Lung microvascular endothelial cell (primary cell): ENCODE measurements at regions not wholly inside any gene's neighbourhood (a gene's known extent, or its start where the extent isn't known, plus 50 kb on each side); places are given as distances from the start of the nearest gene placed in this dataset.
"Not testable (repeated sequence)": the region's sequence is repeated elsewhere in the genome, so short reads cannot be mapped to it uniquely, and the experiment has no call there.

ENCODE experiments used
- DNase-seq, 2 donors: peaks; one replicate each; pipeline versions ENCODE4 v3.0.0 to v3.0.0-alpha.2; 2010; ENCODE audit warnings: low read depth in 2 of 2

DNA sequence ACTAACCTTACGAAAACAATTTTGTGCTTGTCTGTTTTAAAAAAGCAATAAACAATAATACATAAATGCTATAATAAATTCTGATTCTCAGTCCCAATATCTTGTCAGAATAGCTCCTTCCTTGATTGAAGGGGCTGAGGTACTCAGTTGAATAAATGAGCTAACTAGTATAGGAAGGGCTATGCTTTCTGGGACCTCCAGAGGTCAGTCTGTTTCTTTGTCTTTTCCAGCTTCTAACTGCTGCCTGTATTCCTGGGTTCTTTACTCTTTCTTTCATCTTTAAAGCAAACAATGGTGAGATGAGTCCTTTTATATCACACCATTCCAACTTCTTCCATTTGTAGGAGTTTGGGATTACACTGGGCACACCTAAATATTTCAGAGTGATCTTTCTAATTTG lies 1297.0 kb upstream of the ATXN8OS start:
- no peak for DNase-seq

DNA sequence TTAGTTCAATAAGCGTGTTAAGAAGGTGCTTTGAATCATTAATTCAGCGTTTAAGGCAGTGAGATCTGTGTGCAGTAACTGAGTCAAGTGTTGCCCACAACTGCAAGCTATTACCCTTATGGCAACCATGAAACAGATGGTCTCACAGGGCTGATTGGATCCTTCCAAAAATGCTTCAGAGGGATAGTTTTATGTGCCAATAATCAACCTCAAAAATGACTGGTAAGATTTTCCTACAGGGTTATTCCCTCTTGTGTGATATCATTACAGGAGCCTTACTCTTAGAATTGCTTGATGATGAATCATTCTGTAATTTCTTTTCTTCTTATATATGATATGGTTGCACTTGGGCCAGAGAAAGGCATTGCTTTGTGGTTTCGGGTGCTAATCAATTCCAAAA lies 1299.2 kb upstream of the ATXN8OS start:
- DNase-seq = no peak

DNA sequence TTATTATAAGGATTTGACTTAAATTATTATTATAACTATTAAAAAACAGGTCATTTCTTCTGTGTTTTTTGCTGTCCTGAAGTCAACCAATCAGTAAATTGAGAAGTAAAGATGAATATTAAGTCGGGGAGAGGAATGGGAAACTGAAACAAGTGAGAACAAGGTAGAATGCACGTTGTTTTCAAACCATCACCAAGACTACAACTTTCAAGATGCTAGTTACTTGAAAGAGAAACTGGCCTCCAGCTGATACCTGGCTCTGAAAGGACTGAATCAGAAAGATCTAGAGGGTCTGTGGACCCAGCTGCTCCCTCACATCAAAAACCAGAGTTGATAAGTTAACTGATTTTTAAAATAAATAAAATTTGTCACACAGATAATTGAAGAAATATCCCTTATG lies 1301.5 kb upstream of the ATXN8OS start:
- no peak for DNase-seq

DNA sequence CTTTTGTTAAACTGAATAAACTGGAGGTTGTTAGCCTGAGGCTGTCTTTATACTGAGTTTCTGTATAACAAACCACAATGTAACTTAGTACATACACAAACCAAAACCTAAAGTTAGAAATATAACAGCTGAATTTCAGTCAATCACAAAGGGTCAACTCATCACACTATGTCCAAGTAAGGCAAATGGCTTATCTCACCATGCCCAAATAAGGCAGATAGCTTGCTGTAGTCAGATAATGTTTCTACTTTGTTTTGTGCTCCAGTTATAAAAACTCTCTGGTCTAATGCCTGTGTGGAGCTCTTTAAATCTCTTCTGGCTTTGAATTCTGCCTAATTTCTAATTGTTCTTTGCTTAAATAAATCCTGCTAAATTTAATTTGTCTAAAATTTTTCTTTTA lies 1323.4 kb upstream of the ATXN8OS start:
- no peak for DNase-seq

DNA sequence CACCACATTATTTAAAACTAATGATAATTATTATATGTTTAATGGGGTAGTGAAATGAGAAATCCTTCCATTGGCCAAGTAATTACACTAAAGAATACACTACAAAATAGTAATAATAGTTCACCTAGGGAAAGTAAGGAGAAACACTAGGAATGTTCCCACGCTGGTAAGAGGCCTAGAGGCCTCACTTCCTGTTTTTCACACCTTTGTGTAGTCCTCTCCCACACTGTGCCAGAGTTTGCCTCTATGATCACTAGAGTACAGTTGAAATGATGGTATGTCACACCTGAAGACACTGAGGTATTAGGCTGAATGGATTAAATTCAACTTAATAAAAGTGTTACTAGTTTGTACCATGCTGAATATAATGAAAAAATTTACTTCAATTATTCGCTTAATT lies 1348.0 kb upstream of the ATXN8OS start:
- peak in 1 of 2 donors; percentile 1 for DNase-seq

DNA sequence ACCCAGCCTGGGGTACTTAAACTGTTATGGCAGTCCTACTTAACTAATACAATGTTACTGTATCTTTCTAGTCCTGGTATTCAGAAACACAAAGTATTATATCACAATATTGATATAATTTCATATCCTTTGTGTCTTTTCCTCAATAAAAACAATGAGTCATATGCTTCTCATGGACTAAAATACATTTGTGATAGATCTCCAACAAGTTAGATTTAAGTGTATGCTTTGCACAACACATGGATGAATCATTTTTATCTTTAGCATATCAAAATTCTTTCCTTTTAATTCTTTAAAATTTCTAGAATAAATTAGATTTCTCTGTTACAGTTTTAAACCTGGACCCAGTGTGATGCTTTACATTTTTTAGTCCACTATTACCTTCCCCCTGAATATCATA lies 1357.8 kb upstream of the ATXN8OS start:
- DNase-seq = peak in 1 of 2 donors; percentile 0

DNA sequence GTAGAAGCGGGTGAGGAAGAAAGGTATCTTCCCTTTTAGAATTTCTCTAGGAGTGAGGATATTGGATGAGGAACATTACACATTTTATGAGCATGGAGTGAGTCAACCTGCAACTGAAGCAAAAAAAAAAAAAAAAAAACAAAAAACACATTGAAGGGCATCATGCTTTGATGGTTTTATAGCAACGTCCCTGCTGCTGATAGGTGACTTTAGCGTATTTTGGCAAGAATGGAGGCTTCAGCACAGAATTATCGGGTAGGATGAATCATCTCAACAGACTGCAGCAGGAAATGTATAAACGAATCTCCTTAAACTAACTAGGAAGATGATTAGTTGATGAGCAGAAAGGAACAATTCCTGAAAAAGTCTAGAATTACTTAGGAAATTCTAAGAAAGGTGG lies 1359.6 kb upstream of the ATXN8OS start:
- peak in 1 of 2 donors; percentile 3 for DNase-seq

DNA sequence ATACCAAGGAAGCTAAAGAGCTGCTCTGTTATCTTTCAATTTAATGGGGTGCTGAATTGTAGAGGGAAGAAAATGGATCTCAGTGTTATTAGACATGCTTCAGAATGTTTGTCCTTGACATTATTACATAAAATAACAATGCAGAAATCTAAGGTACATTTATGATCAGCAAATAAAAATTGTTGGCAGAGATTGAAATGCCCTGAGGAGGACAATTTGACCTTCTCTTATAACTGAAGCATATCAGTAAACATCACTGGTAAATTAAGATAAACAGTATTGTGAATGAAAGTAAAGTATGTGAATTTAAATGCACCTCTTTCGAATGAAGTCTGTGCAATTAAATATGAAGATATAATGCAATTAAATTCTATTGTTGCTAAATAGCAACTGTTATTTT lies 1362.1 kb upstream of the ATXN8OS start:
- DNase-seq = no peak

DNA sequence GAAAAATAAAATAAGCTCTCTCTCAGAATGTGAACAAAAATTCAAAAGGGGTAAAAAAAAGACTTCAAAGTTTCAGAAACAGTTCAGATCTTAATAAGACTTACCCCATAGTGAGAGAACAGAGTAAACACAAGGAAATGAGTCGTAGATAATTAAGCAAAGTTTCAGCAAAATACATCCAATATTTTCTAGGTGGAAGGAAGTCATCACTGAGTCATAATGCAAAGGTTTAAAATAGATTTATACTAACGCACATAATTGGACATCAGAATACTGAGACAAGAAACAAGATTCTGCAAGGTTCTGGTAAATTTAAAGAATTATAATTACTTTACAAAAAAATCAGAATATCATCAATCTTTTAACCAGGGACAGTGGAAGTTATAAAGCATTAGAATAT lies 1370.7 kb upstream of the ATXN8OS start:
- peak in 1 of 2 donors; percentile 2 for DNase-seq

DNA sequence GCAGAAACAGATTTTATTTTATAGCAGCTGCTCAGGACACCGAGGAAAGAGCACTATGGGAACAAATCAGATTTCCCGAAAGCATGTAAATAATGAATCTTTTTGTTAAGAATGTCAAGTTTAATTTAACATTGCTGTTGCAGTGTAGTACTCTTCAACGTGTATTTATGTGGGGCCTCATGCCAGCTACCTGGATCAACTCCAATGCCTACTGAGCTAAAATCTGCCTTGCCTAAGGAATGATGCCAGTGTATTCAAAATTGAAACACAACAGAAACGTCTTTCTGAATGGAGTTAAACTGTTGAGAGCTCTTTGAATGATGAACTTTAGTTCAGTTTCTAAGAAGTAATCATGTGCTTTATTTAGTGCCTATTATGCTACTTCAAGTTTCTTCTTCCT lies 1379.8 kb upstream of the ATXN8OS start:
- no peak for DNase-seq

DNA sequence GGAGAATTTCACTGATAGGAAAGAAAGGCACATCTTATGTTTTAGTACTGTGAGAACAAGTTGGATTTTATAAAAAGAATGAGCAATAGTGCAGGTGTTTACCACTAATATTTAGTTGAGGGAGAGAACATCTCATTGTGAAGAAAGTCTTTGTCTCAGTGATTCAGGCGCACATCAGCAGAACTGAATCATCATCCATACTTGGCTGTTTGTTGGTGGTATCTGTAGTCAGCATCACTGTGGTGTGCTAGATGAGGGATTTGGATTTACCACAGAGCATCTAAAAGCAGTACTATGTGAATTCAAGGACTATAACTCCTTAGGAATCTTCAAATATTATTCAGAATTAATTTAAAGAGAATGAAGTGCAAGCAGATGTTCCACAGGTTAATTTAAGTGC lies 1380.5 kb upstream of the ATXN8OS start:
- DNase-seq = no peak

DNA sequence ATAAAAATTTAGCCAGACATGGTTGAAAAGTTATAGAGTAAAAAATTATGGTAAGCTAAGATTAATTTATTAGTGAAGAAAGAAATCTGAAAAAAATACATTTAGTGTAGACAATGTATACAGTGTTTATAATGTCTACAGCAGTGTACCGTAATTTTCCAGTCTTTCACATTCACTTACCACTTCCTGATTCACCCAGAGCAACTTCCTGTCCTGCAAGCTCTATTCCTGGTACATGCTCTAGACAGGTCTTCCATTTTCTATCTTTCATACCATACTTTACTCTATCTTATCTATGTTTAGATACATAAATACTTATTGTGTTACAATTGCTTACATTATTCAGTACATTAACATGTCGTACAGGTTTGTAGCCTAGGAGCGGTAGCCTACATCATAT lies 1387.8 kb upstream of the ATXN8OS start:
- no peak for DNase-seq

DNA sequence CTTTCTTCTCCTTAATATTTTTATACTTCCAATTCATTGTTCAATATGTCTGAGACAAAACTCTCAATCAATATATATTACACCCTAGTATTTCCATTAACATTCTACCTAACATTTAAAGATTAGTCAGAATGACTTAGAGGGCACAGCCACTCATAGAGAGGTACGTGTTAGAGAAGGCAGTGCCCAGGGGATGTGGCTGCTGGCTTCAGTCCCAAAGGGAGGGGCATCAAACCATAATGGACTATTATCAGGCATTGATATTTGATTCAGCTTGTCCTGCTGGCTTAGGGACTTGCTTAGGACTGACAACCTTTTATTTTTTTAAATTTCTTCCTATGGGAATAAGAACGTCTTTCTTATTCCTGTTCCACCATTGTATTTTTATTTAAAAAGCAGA lies 1392.0 kb upstream of the ATXN8OS start:
- DNase-seq = no peak

DNA sequence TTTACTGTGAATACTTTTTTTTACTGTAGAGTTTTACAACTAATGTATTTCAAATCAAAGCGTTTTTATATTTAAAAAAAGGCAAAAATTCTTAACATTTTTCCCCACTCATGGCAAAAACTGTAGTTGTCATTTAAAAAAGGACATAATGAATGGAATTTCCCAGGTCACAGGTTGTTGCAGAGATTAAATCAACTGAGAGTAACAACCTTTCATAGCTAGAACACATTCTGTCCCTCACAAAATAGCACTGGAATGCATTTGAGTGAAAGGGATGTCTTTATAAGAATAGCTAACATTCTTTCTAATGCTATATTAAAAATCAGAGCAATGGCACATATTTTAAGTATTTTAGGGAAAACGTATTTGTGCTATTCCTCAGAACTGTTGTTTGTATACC lies 1393.3 kb upstream of the ATXN8OS start:
- DNase-seq = peak in 1 of 2 donors; percentile 7

DNA sequence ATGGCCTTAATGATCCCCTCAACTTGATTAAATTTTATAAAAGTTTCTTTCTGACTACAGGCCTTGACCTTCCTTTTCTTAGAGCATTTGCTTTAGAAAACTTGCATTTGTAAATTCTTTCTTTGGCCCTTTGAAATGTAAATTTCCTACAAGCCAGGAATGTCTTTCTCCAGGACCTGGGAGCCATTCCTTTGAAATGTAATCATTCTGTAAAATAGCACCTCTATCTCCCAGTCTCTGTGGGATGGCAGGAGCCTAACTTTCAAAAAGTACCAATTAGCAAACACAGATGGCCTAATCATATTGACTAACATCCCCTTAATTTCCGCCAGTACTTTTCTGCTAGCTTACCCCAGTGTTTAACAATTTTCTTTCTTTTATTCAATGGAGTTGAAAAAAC lies 1394.2 kb upstream of the ATXN8OS start:
- no peak for DNase-seq

DNA sequence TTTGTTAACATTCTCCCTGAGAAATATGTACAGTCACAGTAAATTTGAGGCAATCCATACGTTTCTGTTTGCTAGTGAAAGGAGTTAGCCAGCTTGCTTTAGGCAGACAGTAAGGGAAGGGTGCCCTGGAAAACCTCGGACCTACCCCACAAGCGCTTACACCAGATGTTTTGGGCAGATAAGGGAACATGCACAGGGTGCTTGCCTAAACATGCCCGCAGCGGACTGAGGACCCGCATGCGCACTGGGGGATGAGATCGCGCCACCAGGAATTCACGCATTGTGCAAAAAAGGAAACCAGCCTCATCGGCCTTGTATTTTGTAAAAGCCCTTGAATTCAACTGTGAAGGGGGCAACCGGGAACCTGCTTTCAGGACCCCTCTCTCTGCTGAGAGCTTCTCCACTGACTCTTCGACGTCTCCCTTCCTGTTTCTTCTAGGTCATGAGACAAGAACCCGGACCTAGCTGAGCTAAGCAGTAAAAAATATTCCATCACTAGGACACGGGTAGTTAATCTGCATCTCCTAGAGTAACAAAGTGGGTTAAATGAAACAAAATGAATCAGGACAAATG lies 1399.2 kb upstream of the ATXN8OS start:
- DNase-seq = no peak

DNA sequence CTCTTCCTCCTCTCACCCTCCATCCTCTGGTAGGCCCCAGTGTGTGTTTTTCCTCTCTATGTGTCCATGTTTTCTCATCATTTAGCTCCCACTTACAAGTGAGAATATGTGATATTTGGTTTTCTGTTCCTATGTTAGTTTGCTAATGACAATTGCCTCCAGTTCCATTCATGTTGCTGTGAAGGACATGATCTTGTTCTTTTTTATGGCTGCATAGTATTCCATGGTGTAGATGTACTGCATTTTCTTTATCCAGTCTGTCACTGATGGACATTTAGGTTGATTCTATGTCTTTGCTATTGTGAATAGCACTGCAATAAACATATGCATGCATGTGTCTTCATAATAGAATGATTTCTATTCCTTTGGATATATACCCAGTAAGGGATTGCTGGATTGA lies 1401.6 kb upstream of the ATXN8OS start:
- not testable (repeated sequence) for DNase-seq

DNA sequence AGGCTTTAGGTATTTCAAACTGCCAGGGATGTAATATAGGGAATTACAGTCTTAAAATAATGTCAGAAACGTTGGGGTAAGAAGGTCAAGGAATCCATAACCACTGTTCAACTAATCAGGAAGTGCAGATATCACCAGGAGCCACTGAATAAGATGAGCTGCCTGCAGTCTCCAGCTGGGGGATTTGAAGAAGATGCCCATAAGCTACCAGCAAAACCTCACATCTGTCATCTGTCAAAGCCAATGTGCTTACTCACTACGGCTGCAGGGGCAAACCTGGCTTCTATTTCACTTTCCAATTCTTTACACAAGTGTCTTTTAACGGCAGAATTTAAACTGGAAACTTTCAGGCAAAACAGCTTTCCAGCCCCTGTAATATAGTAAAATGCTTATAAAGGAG lies 1410.1 kb upstream of the ATXN8OS start:
- DNase-seq = no peak

DNA sequence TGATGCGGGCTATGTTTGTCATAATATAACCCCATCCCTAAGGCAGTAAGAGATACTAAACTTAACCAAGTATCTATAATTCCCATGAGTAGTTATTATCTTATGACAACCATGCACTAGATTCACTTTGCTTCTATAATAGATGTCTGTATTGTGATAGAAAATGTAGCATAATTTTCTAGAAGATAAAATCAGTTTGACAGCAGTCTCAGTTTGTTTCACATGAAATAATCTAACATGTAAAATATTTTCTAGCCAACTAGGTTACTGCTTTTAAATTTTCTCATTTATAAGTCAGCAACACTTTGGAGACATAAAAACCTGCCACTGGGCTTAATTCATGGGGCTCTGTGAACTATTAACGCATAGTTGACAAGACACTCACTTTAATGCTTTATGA lies 1410.7 kb upstream of the ATXN8OS start:
- DNase-seq = no peak

DNA sequence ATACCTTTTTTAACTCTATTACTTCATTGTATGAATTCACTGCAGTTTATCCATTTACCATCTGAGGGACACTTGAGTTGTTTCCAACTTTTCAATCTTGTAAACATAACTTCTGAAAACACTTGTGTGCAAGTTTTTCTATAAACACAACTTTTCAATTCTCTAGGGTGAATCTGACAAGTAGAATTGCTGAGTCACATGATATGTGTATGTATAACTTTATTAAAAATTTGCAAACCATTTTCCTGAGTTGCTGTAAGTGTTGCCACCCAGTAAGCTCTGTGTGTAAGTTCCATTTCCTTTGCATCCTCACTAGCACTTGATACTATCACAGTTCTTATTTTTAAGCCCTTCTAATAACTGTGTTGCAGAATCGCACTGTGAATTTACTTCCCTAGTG lies 1415.6 kb upstream of the ATXN8OS start:
- DNase-seq = no peak

DNA sequence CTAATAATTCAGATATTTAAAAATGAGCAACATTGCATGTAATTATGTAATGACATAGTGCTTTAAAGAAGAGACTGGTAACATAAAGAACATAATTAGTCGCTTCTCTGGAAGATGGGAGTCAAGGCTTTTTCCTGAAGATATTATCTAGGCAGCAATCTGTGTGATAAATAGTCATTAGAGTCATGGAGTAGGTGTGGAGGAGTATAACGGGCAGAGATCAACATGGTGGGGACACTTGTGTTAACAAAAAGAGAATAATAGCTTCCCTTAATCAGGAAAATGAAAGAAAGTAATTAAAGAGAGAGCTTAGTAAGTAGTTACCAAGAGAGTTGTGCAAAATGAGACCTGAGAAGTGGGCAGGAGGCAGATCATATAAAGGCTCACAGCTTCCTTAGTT lies 1417.1 kb upstream of the ATXN8OS start:
- DNase-seq = no peak

DNA sequence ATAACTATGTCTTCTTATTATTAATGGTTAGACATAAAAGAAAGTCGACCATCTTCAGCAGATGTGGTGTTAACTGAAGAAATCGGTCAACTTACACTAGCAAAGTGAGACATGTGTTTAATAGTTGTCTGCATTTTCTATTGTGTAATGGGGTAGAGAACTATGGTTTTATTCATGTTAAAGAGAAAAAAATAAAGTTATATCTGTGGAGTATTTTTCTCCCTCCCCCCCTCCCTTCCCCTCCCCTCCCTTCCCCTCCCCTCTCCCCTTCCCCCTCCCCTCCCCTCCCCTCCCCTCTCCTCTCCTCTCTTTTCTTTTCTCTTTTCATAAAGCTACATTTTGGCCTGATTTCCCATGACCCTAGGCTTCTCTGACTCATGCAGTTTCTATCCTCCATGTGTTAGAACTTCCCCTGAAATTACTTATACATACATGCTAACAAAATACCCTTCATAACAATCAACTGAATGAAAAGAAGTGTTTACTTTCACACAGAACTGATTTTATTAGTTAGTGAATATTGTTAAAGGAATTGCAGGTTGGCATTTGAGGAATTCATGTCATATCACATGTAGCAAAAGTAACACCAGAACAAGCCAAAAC lies 1431.0 kb upstream of the ATXN8OS start:
- DNase-seq = no peak

DNA sequence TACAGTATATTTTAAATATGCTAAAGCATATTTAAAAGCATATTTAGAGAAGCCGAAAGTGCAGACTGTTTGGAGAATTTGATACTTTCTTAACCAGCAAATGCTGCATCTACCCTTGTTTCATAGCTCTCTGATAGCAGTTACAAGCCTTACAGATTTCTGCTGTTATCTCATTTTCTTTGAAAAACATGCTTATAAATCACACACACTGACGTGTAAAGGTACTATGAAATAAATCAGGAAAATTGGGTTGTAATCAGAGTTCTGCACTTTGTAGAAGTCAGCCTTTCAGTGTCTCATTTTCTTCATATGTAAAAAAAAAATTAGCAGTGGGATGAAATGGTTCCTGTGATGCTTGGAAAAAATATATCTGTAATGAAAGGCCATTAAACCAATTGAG lies 1432.4 kb upstream of the ATXN8OS start:
- DNase-seq = no peak

DNA sequence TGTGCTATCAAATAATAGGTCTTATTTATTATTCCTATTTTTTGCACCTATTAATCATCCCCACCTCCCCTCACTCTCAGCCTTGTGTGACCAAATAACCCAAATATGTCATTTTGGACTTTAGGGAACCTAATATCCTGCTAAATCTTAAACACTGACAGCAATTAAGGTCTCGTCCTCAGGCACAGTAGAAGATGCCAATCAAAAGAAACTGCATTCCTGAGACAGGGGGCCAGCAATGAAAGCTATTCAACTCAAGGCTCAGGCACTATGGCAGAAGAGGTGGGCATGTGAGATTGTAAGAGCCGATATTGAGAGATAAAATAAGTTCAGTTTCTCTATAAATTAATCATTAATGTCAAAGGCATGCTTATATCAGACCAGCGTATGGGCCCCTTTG lies 1437.7 kb upstream of the PCDH9 start:
- DNase-seq = no peak
